ENCODE measurements at regions not wholly inside any gene's neighbourhood (a gene's known extent, or its start where the extent isn't known, plus 50 kb on each side); places are given as distances from the start of the nearest gene placed in this dataset.

DNA sequence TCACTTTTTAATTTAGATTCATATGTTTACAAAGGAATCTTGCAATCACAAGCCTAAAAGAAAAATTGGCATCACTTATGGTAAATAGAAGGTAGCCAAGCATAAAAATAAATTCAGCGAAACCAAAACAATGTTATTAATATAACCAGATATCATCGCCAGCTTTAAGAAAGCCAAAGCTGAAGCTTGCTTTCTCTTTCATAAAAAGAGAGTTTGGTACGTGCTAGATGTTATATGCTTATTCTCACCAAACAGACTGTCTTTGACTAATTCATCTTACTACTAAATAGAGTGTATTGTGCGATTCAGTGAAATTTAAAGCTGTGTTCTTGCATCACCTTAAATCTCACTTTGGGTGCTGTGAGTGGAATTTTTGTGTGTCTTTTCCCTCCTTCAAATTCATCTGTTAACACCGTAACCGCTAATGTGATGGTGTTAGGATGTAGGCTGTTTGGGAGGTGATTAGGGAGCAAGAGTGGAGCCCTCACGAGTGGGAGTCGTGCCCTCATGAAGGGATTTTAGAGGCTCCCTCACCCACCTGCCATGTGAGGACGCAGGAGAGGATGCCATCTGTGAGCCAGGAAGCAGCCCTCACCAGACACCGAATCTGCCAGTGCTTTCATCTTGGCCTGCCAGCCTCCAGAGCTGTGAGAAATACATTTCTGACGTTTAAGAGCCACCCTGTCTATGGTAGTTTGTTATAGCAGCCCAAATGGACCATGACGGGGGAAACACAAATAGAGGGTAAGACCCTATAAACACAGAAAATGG, 134.1 kb upstream of the TMEM45B start:
- Histone ChIP-seq H3K9me2 (ENCODE audit: insufficient read depth, low read length) (no peaks in the 10 kb centered on the region), H3K79me2 (replicated peaks; ENCODE audit: insufficient read depth, low read length) (no peaks in the 10 kb centered on the region), H3K4me3 (ENCODE audit: low read length) (no peak overlapping the region), H3K27ac (ENCODE audit: low read length) (no peak overlapping the region), H3F3A (ENCODE audit: insufficient read depth, low read length, poor library complexity, severe bottlenecking) (no peaks in the 10 kb centered on the region), H4K20me1 (ENCODE audit: insufficient read depth) (no peaks in the 10 kb centered on the region), H3K9ac (ENCODE audit: low read length) (no peak overlapping the region), H3K27me3 (ENCODE audit: insufficient read depth, low read depth, low read length) (no peaks in the 10 kb centered on the region), H2AFZ (ENCODE audit: low read depth, low read length) (no peak overlapping the region), H3K9me3 (ENCODE audit: low read length) (no peaks in the 10 kb centered on the region), H3K4me2 (ENCODE audit: low read length) (no peak overlapping the region), H3K36me3 (ENCODE audit: insufficient read depth, low read length) (no peaks in the 10 kb centered on the region)
- no peak for TF ChIP-seq EZH2 (IDR thresholded peaks at IDR 0.05; ENCODE audit: borderline replicate concordance, insufficient read depth, low read length, poor library complexity, severe bottlenecking)
- no peak for TF ChIP-seq REST (IDR thresholded peaks at IDR 0.05; ENCODE audit: borderline replicate concordance)
- TF ChIP-seq MXI1 (conservative IDR thresholded peaks at IDR 0.05; ENCODE audit: poor library complexity, severe bottlenecking): no peak
- no peak for TF ChIP-seq EP300 (conservative IDR thresholded peaks at IDR 0.05; ENCODE audit: poor library complexity, severe bottlenecking)
- TF ChIP-seq TAF1 (IDR thresholded peaks at IDR 0.05; ENCODE audit: low read depth): no peak
- TF ChIP-seq RAD21 (conservative IDR thresholded peaks at IDR 0.05): no peak
- no peak for TF ChIP-seq SMC3 (conservative IDR thresholded peaks at IDR 0.05; ENCODE audit: poor library complexity)
- TF ChIP-seq CTCF (IDR thresholded peaks at IDR 0.05; ENCODE audit: poor library complexity, severe bottlenecking): no peak
- no peak for TF ChIP-seq POLR2AphosphoS5 (IDR thresholded peaks at IDR 0.05)

DNA sequence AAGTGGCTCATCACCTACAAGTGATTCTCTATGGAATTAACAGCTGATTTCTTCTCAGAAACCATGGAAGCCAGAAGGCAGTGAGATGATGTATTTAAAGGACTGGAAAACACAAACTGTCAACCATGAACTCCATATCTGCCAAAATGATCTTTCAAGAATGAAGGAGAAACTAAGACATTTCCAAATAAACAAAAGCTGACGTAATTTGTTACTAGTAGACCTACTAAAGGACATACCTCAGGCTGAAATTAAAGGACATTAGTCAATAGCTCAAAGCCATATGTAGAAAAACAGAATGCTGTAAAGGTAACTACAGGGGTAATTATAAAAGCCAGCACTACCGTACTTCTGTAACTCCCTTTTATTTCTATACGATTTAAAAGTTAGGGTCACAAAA, 129.4 kb upstream of the TMEM45B start:
- TF ChIP-seq EP300 (conservative IDR thresholded peaks at IDR 0.05; ENCODE audit: poor library complexity, severe bottlenecking) (no peak), POLR2AphosphoS5 (IDR thresholded peaks at IDR 0.05) (no peak), RAD21 (conservative IDR thresholded peaks at IDR 0.05) (no peak), MXI1 (conservative IDR thresholded peaks at IDR 0.05; ENCODE audit: poor library complexity, severe bottlenecking) (no peak), TAF1 (IDR thresholded peaks at IDR 0.05; ENCODE audit: low read depth) (no peak), CTCF (IDR thresholded peaks at IDR 0.05; ENCODE audit: poor library complexity, severe bottlenecking) (no peak), SMC3 (conservative IDR thresholded peaks at IDR 0.05; ENCODE audit: poor library complexity) (no peak), EZH2 (IDR thresholded peaks at IDR 0.05; ENCODE audit: borderline replicate concordance, insufficient read depth, low read length, poor library complexity, severe bottlenecking) (no peak), REST (IDR thresholded peaks at IDR 0.05; ENCODE audit: borderline replicate concordance) (no peak)
- no peaks in the 10 kb centered on the region for H3F3A ChIP-seq (ENCODE audit: insufficient read depth, low read length, poor library complexity, severe bottlenecking)
- H3K4me3 ChIP-seq (ENCODE audit: low read length): no peak overlapping the region
- no peak overlapping the region for H2AFZ ChIP-seq (ENCODE audit: low read depth, low read length)
- H3K9me3 ChIP-seq (ENCODE audit: low read length): no peaks in the 10 kb centered on the region
- no peaks in the 10 kb centered on the region for H3K79me2 ChIP-seq (replicated peaks; ENCODE audit: insufficient read depth, low read length)
- H3K36me3 ChIP-seq (ENCODE audit: insufficient read depth, low read length): no peaks in the 10 kb centered on the region
- H3K27me3 ChIP-seq (ENCODE audit: insufficient read depth, low read depth, low read length): no peaks in the 10 kb centered on the region
- no peaks in the 10 kb centered on the region for H4K20me1 ChIP-seq (ENCODE audit: insufficient read depth)
- no peak overlapping the region for H3K4me2 ChIP-seq (ENCODE audit: low read length)
- H3K9me2 ChIP-seq (ENCODE audit: insufficient read depth, low read length): no peaks in the 10 kb centered on the region
- H3K9ac ChIP-seq (ENCODE audit: low read length): no peak overlapping the region
- no peak overlapping the region for H3K27ac ChIP-seq (ENCODE audit: low read length)
